Gastrocnemius medialis (tissue), 4 donors: ENCODE measurements at regions not wholly inside any gene's neighbourhood (a gene's known extent, or its start where the extent isn't known, plus 50 kb on each side); places are given as distances from the start of the nearest gene placed in this dataset.

Source experiments
- POLR2A ChIP-seq, 2 donors: fragments of 450-650 bp; IDR thresholded peaks; one replicate each; pipeline ENCODE4 v1.6.1; 2017; ENCODE audit warnings: antibody characterized with exemption in 2 of 2, mild to moderate bottlenecking in 2 of 2, moderate library complexity in 2 of 2
- TF ChIP-seq, protein P1 (sequence below), 5 experiments: fragments of 450-650 bp in 3 of 5; fragments of 200-600 bp in 2 of 5; sonication (generic) in 2 of 5; IDR thresholded peaks in 4 of 5; conservative IDR thresholded peaks in 1 of 5; 1 replicate in 4 of 5; 2 replicates in 1 of 5; pipeline ENCODE4 v1.5.1; 2016 to 2019; ENCODE audit warnings: antibody characterized with exemption in 5 of 5, mild to moderate bottlenecking in 3 of 5, moderate library complexity in 3 of 5

DNA sequence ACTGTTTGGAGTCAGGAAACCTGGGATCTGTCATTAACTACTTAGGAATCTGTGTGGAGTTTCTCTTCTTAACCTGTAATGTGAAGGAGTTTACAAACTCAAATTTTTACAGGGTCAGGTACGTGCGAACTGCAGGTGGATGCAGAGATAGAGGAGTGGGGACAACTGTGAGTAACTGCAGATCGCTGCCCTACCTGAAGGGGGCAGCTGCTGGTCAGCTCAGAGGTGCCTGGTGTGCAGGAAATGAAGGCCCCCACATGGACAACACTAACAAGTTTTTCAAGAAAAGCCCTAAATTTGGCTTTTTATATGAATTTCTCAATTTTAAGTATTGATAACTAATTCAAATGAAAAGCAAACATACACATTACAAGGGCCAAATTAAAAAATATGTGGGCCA is 380.0 kb downstream of the REEP3 start:
- TF ChIP-seq, protein P1, sequence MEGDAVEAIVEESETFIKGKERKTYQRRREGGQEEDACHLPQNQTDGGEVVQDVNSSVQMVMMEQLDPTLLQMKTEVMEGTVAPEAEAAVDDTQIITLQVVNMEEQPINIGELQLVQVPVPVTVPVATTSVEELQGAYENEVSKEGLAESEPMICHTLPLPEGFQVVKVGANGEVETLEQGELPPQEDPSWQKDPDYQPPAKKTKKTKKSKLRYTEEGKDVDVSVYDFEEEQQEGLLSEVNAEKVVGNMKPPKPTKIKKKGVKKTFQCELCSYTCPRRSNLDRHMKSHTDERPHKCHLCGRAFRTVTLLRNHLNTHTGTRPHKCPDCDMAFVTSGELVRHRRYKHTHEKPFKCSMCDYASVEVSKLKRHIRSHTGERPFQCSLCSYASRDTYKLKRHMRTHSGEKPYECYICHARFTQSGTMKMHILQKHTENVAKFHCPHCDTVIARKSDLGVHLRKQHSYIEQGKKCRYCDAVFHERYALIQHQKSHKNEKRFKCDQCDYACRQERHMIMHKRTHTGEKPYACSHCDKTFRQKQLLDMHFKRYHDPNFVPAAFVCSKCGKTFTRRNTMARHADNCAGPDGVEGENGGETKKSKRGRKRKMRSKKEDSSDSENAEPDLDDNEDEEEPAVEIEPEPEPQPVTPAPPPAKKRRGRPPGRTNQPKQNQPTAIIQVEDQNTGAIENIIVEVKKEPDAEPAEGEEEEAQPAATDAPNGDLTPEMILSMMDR (IDR thresholded peaks at IDR 0.05 in 4 of 5, conservative IDR thresholded peaks at IDR 0.05 in 1 of 5), result no peak
- TF ChIP-seq POLR2A (IDR thresholded peaks at IDR 0.05), result no peak
